ENCODE measurements at regions not wholly inside any gene's neighbourhood (a gene's known extent, or its start where the extent isn't known, plus 50 kb on each side); places are given as distances from the start of the nearest gene placed in this dataset.

DNA sequence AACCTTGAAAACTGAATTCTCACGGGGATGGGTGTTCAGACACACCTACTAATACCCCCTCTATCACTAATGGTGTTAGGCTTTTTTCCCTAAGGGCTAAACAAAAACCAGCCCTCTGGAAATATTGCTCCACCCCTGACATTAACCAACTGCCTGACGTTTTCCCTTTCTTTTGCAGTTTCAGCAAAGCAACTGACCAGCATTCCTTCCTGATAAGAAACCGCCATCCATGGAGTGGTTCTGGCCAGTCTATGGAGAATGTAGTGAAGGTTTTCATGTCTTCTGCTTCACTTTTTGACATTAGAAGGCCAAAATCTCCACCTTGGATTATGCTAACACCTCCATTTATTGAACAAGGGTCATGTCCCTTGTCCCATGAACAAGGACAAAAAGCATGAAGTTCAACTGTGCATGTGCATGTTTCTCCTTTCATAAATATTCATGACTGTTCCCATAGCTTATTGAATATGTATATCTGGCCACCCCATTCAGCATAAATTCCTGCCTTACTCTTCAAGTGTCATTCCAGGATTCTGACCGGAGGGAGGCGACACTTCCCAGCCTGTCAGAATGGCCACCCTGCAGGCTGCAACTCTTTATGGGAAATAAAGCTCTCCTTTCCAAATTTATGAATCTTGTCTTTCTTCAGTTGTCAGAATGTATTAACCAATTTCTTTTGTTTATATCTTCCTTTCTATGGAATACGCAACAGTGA is 314.3 kb downstream of the HHIPL2 start:
- intact Hi-C loops (cut with DNase I, micrococcal nuclease), result no loop called here
- H3K4me3 ChIP-seq, result no peak overlapping the region
- H3K4me1 ChIP-seq (ENCODE audit: low read depth), result no peaks in the 10 kb centered on the region
- no peaks in the 10 kb centered on the region for H3K9me3 ChIP-seq
- no peaks in the 10 kb centered on the region for H3K36me3 ChIP-seq (ENCODE audit: low read depth)
- ATAC-seq, result no peak
- TF ChIP-seq, protein P1, sequence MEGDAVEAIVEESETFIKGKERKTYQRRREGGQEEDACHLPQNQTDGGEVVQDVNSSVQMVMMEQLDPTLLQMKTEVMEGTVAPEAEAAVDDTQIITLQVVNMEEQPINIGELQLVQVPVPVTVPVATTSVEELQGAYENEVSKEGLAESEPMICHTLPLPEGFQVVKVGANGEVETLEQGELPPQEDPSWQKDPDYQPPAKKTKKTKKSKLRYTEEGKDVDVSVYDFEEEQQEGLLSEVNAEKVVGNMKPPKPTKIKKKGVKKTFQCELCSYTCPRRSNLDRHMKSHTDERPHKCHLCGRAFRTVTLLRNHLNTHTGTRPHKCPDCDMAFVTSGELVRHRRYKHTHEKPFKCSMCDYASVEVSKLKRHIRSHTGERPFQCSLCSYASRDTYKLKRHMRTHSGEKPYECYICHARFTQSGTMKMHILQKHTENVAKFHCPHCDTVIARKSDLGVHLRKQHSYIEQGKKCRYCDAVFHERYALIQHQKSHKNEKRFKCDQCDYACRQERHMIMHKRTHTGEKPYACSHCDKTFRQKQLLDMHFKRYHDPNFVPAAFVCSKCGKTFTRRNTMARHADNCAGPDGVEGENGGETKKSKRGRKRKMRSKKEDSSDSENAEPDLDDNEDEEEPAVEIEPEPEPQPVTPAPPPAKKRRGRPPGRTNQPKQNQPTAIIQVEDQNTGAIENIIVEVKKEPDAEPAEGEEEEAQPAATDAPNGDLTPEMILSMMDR (IDR thresholded peaks at IDR 0.05), result no peak
- no peak for DNase-seq

- intact Hi-C loops (cut with DNase I, micrococcal nuclease), result no loop called here
- TF ChIP-seq, protein P1 (IDR thresholded peaks at IDR 0.05), result no peak
Observed at GRCh38 chr1:222232842-222233241, 315.1 kb downstream of the HHIPL2 start.

GRCh38 chr1:222229672-222230312 is 318.1 kb downstream of the HHIPL2 start:
- no peak for ATAC-seq
- no peaks in the 10 kb centered on the region for H3K4me1 ChIP-seq (ENCODE audit: low read depth)

More at GRCh38 chr1:222232842-222233241, 315.1 kb downstream of the HHIPL2 start:
- ATAC-seq, result no peak
- no peaks in the 10 kb centered on the region for H3K9me3 ChIP-seq
- H3K4me1 ChIP-seq (ENCODE audit: low read depth), result no peaks in the 10 kb centered on the region
- DNase-seq, result no peak
- no peaks in the 10 kb centered on the region for H3K36me3 ChIP-seq (ENCODE audit: low read depth)
- no peak overlapping the region for H3K4me3 ChIP-seq

GRCh38 chr1:222225316-222225691 is 322.6 kb downstream of the HHIPL2 start:
- TF ChIP-seq, protein P1 (IDR thresholded peaks at IDR 0.05), result no peak
- Histone ChIP-seq H3K9me3 (no peaks in the 10 kb centered on the region), H3K36me3 (ENCODE audit: low read depth) (no peaks in the 10 kb centered on the region), H3K4me1 (ENCODE audit: low read depth) (no peaks in the 10 kb centered on the region), H3K4me3 (no peak overlapping the region)
- ATAC-seq, result no peak
- no peak for DNase-seq
- intact Hi-C loops (cut with DNase I, micrococcal nuclease), result no loop called here

More at GRCh38 chr1:222229672-222230312, 318.1 kb downstream of the HHIPL2 start:
- intact Hi-C loops (cut with DNase I, micrococcal nuclease), result no loop called here
- DNase-seq, result no peak
- no peaks in the 10 kb centered on the region for H3K9me3 ChIP-seq
- H3K36me3 ChIP-seq (ENCODE audit: low read depth), result no peaks in the 10 kb centered on the region
- TF ChIP-seq, protein P1 (IDR thresholded peaks at IDR 0.05), result no peak
- no peak overlapping the region for H3K4me3 ChIP-seq

- DNase-seq (no peak), ATAC-seq (no peak)
Observed at GRCh38 chr1:222224636-222225315, 323.1 kb downstream of the HHIPL2 start.

More at GRCh38 chr1:222224636-222225315, 323.1 kb downstream of the HHIPL2 start:
- intact Hi-C loops (cut with DNase I, micrococcal nuclease), result no loop called here
- no peak overlapping the region for H3K4me3 ChIP-seq
- TF ChIP-seq, protein P1 (IDR thresholded peaks at IDR 0.05), result no peak
- H3K36me3 ChIP-seq (ENCODE audit: low read depth), result no peaks in the 10 kb centered on the region
- H3K4me1 ChIP-seq (ENCODE audit: low read depth), result no peaks in the 10 kb centered on the region
- H3K9me3 ChIP-seq, result no peaks in the 10 kb centered on the region

Data from mucosa of descending colon (tissue), 3 donors.